HG03558 (cell line): ENCODE measurements at regions not wholly inside any gene's neighbourhood (a gene's known extent, or its start where the extent isn't known, plus 50 kb on each side); places are given as distances from the start of the nearest gene placed in this dataset.
A peak's percentile ranks its signal among the peaks of the same experiment; 100 is the strongest.

Experiments
- ATAC-seq: cut with Tn5 transposase; IDR thresholded peaks from one replicate; pipeline ENCODE4 v1.9.1; 2021; ENCODE audit warnings: moderate number of reproducible peaks; ENCODE audit not compliant: unreplicated experiment; ENCODE audit errors: extremely low read depth

DNA sequence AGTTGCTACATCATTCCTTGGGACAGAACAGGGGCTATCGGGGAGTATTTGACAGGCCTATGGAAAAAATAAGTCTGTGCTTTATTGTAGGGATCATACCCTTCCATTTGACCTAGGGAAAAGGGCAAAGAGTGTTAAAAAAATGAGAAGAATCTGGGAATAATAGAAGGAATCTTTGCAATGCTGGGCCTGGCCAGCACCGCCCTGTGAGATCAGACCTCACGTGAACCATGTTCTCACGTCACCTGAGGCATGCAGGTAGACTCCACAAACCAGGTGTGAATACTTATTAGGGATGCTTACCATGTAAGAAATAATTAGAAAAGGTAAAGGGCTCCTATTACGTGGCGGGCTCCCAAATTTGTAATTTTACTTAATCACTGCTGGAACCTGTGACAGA is 177.5 kb upstream of the GATA6 start:
- no peak for ATAC-seq

DNA sequence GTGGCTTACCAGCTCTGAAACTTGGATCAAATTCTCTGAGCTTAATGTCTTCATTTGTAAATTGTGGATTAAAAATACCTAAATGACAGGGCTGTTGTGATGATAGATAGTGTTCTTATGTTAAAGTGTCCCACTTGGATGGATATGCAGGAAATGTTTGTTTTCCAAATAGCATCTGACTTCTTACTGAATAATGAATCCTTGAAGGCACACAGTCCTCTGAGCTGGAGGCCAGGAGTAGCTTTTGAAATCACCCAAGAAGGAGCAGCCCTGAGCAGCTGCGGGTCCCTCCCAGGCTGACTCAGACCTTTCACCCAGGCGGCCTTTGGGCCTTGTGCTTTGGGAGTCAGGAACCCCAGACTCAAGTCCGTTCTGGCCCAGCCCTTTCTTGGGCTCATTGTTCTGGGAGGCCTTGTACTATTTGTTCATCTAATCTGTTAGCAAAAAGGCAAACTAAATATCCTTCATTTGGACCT is 173.0 kb upstream of the GATA6 start:
- ATAC-seq = no peak

DNA sequence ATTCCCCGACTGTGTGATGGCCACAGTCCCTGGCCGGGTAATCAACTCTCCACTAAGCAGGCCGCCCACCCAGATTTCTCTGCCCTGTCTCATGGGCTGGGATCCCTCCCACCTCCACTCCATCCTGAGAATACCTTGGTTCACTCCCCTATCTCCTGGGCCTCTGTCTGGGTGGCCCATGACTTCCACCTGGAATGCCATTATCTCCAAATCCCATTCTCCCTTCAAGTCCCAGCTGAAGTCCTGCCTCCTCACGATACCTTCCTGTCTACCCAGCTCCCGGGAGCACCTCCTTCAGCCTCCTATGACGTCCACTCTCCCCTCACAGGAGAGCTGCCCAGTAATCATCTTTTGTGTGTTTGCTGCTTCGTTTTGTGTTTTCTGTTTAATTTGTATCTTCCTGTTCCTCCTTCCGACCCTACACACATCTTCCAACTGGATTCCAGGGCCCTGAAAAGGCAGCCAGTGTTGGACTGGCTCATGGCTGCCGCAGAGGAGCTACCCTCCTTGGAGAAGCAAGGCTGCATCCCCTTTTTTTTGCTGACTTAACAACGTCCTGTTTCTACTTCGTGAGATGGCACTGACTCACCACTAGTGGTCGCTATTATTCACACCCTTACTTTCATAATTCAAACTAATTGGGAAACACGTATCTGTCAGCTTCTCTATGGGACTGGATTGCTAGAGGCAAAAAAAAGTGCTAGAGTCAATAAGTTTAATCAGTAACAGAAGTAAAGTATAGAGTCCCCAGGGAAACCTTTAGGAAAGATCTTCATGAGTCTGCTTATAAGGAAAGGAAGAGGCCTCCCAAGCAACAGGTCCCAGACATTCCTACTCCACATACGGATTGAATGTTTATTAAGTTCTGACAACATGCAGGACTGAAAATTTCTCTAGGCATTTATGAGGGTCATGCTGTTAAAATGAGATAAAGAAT is 171.9 kb upstream of the GATA6 start:
- no peak for ATAC-seq

DNA sequence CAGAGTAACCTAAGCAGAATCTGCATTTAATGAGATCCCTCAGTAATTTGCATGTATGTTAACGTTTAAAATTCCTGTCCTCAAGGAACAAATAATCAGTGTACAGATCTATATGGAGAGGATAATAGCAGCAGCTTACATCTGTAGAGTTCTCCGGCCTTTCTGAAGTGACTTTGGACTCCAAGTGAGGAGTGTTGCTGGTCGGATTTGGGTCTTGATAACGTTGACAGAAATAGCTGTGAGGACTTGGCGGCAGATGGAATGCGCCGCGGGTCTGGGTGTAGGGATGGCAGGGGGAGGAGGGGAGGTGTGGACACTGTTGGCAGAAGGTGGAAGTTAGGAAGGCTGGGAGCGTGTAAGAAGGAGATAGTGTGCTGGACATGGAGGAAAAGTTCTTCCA is 170.9 kb upstream of the GATA6 start:
- ATAC-seq = no peak

DNA sequence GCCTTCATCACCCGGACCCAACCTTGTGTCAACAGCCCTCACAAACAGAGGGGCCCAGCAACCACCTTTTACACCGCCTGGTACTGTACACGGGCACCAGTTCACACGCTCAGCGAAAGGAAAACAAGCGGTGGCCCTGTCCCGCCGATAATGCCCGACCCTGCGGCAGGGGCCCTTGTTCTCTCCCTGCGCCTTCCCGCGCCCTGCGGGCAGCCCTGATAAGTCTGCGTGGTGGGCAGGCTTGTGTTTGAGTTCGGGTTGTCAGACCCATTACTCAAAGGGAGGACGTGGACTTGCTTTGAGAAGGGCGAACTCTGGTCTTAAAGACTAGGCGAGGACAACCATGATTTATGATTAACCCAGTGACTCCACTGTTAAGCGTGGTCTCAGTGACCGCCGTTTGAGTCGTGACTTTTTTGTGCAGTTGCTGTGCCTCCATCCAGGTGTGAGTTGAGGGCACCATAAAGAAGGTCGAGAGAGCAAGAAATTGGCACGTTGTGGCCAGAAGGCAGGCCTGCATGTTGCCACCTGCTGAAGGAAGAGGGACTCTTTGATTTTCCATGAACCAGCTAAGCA is 167.4 kb upstream of the GATA6 start:
- no peak for ATAC-seq

DNA sequence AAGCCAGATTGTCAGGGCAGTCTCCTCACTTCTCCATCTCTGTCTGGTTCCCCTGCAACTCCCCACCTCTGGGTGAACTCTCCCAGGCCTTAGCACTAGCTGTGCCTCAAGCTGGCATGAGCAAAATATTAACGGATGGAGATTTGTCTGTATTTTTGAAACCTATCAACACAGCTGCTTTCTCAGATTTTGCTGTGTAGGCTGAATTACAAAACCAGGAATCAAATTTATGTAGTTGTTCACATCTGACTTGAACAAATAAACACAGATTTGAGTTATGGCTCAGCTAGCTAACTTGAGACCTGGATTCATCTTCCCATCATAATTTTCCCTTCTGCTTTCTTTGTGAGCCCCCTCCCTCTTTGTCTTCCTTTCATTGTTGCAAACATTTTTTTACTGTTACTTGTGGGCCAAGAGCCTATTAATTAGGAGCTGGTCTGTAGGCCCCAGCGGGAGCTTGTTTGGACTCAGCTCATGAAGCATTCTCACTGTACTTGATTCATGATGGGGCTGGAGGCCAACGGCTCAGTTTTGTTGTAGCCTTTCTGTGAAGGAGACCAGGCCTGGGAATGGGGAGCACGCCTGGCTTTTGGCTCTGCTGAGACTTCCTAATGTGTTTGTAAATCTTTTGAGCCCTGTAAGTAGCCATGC is 164.1 kb upstream of the GATA6 start:
- ATAC-seq = no peak

DNA sequence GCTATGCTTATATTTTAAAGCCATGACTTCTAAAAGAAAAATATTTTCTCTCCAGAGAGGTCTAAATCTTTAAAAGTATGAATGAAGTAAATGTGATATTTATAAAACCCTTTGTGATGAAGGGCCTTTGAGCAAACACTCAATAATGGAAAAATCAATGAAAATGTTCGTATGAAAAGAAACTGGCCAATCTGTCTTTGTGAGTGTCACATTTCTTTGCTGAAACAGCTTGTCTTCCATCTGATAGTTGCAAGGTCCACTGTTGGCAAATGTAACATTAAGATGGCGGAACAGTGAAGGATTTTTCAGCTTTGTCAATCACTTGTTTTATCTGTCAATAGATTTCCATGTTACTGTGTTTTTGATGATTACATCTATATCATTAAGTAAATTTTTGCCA is 162.9 kb upstream of the GATA6 start:
- ATAC-seq = no peak

DNA sequence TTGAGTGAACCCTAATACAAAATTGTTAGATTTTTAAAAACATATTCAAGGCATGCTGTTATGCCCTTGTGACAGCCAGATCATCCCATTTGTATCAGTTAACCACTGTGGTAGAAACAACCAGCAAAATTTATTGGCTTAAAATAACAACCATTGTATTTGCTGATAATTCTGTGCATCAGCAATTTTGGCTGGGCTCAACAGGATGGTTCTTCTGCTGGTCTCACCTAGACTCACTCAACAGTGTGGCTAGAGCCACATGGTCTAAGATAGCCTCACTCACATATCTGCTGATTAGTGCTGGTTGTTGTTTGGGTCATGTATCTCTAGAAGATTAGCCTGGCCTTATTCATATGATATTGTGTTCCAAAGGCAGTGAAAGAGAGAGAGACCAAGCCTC is 160.1 kb upstream of the GATA6 start:
- no peak for ATAC-seq

DNA sequence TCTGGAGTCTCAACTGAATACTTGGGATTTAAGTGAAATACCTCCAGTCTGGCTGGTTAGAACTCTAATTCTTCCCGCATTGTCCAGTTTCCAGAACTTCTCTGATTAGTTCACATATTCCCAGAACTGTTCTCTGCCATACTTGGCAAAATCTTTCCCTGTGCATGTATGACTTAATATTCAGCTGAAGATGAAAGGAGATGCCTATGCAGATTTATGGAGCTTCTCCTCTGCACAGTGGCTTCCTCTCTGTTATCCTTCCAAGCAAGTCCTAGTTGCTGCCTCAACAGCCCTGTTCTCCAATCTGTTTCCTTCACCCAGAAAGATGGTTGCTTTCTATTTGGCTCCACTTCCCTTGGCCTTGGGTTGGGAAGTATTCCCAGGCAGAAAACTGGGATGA is 155.4 kb upstream of the GATA6 start:
- no peak for ATAC-seq

DNA sequence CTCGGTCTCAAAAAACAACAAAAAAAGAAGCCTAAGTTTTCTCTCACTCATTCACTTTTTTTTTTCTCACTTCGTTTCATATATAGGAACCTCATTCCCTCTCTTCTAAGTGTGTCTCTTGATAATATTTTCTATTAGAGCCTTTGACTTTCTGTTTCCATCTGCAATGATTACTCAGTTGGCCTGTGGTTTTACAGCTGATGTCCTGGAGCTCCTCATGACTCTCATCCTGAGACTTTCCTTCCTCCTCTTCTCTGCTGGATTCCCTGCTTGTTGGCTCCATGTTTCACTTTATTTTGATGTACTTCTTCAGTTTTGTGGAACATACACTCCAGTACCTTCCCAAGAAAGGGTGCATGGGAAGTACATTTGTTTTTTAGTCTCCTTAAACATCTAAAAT is 154.2 kb upstream of the GATA6 start:
- no peak for ATAC-seq

DNA sequence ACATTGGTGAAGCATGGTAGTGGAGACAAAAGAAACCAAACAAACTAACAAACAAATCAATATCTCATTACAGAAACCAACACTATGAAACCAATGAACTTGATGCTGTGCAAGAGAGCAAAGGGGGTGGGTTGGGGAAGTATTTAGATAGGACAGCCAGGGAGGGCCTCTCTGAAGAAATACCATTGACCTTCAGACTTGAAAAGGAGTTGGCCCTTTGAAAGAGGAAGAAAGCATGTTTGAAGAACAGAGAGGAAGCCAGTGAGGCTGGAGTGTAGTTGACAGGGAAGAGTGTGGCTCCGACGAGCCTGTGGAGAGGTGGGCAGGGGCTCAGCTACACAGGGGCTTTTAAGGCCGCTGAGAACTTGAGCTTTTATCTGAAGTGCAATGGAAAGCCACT is 151.0 kb upstream of the GATA6 start:
- ATAC-seq = no peak

DNA sequence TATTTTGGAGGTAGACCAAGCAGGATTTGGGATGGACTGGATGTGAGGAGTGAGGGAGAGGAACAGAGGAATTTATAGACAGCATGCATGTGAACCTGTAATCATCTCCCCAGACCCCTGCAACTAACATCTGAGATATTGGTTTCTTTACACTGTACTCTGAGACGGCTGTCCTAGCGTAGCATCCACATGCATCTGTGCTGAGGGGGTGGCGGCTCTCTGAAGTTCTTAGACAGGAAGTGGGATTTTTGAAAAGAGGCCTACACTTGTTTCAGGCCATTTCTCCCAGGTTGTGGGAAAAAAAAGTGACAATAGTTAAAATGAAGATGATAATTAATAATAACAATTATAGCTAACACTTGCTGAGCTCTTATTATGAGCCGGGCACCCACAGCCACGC is 150.2 kb upstream of the GATA6 start:
- ATAC-seq = no peak

DNA sequence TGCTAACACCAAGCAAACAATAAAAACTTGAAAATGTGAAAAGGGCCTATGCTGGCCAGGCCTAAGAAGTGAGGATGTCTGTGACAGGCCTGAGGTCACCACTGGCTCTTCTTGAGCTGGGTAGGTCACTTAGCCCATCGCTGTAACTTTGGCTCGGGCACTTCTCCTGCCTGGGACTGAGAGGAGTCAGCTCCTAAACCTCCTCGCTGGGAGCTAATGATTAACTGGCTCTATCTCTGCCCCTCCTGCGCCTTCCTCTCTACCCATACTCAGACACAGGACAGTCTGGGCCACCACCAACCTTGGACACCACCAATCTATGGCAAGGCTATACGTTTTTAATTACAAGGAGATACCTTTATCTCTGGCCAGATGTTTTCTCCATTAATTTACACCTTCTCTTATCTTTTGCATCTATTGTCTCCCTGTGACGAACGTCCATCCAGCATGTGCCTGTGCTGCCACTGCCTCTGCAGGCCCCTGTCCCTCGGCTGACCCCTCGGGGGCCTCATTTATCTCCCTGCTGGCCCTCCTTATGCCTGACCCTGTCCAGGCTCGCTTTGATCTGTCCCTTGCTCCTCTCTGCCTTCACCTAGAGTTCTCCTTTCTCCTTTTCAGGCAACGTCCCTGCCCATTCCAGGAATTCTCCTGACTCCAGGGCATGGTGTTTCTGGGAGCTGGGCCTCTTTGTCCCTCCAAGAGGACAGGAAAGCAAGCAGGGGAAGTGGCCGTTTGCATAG is 149.1 kb upstream of the GATA6 start:
- no peak for ATAC-seq

DNA sequence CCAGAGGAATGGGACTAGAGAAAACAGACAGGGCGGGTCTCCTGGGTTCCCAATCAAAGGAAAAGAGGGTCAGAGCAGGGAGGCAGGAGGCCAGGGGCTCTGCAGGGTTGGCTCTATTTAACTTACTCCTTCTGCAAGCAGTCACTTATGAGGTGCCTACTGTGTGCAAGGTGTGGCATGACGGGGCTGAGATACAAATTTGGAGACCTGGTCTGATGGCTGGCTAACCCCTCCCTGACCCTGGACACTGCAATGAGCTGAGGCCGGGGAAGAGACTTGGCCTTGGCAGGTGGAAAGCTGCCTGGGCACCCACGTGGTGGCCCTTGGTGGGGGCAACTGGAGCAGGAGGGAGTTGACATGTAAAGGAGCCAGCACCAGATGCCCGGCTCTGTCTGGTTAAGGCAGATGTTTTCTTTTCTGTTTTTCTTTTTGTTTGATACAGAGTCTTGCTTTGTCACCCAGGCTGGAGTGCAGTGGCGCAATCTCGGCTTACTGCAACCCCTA is 148.5 kb upstream of the GATA6 start:
- no peak for ATAC-seq

DNA sequence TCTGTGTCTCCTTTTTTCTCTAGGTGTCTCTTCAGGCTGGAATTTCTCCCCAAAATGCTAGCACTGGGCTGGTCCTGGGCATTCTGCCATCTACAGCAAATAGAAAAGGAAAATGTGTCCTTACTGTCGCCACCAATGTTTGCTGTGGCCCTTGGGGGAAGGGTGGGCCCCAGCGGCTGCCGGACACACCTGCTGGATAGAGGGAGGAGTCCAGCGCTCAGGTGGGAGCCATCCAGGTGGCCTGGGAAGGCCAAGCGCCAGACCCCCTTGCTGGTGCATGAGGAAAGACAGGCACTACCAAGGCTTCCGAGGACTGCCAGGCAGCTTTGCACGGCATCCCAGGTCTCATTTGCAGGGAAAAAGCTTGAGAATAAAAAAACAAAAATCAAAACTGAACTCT is 147.7 kb upstream of the GATA6 start:
- ATAC-seq = no peak

DNA sequence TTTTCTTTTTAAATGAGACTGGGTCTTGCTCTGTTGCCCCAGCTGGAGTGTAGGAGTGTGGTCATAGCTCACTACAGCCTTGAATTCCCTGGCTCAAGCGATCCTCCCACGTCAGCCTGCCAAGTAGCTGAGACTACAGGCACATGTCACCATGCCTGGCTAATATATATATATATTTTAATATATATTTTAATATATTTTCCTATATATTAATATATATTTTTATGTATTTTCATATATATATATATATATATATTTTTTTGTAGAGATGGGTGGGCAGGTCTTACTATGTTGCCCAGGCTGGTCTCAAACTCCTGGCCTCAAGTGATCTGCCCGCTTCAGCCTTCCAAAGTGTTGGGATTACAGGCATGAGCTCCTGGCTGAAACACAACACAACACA is 144.5 kb upstream of the GATA6 start:
- no peak for ATAC-seq

DNA sequence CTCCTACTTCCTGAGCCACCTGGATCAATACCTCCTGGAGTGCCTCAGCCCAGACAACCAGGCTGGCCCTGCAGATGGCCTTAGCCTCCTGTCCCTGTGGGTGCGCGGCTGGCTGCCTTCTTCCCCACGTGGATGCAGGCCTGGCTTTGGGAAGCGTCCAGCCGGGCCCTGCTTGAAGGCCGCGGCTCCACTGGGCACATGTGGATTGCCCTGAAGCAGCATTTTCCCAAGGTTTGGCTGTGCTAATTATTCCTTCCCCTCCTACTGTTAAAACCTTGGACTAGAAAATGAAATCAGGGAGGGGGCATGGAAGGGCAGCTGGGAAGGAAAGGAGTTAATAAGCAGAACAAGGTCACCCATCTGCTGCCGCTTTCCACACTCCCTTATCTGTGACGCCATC is 143.0 kb upstream of the GATA6 start:
- no peak for ATAC-seq

DNA sequence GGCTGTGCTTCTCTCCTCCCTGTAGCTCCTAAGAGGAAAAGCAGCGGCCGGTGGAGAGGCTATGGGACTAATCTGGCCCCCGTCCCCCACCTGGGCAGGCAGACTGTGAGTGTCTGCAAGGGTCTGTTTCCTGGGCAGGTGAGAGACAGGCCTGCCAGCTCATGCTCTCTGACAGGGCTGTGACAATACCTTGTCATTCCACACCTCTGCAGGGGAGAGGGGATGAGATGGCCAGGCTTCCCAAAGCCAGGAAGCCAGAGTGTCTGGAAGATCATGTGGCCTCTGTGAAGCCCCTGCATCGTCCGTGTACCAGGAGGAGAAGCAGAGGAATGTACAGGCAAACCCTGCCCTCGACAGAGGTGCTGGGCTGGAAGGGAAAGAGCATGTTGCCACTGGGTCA is 142.5 kb upstream of the GATA6 start:
- ATAC-seq = no peak

DNA sequence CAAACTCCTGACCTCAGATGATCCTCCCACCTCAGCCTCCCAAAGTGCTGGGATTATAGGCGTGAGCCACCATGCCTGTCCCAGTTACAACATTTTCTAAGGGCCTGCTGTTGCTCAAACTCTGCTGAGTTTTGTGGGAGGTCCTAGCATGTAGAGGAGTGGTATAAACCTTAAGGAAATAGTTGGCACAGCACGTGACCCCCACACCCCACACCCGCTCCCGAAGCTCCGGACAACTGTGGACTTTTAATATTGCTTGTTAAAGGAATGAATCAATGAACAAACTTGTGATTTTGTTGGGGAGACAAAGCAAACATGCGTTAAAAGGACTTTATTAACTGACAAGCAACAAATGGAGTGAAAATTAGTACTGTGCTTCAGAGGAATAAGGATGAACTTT is 137.8 kb upstream of the GATA6 start:
- no peak for ATAC-seq

DNA sequence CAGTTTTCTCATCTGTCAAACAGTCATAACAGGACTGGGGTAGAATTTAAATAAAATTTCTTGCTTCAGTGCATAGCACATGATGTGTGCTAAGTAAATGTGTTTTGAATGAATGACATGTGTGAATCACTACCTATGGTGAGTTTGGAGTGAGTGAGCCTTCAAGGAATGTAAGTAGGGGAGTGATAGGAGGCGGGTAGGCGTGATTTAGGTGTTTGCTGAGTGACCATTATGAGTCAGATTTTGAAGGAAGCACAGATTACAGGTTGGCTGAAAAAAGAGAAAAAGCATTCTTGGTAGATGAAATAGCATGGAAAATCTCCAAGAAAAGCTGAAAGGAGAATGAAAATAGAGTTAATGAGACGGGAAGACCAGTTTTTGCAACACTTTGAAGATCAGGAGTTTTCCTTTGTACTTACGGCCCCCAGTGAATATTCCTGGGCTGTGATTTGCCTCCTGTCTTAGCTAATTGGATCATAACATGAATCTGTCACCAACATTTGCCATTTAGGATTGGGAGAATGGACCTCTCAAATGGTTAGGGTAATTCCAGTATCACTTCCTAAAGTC is 136.9 kb upstream of the GATA6 start:
- ATAC-seq = peak; percentile 52
